ENCODE measurements at regions not wholly inside any gene's neighbourhood (a gene's known extent, or its start where the extent isn't known, plus 50 kb on each side); places are given as distances from the start of the nearest gene placed in this dataset.

- no peak for DNase-seq
- no peaks in the 10 kb centered on the region for H3K9me3 ChIP-seq (replicated peaks in 1 of 2; ENCODE audit: control insufficient read depth in 1 of 2, insufficient read depth in 1 of 2, low read length in 2 of 2)
- no peaks in the 10 kb centered on the region for H3K4me1 ChIP-seq (ENCODE audit: control insufficient read depth in 1 of 2, insufficient read depth in 2 of 2, low read length in 2 of 2)
- Mint-ChIP-seq H3K4me3 (no peak overlapping the region), H3K27ac (no peak overlapping the region), H3K36me3 (no peaks in the 10 kb centered on the region), H3K9me3 (peaks cover 0 to 4% (median 1%) of the 10 kb centered on the region in 7 donors), H3K27me3 (ENCODE audit: low read depth in 3 of 3) (peaks cover 0 to 3% (median 0%) of the 10 kb centered on the region in 3 donors), H3K4me1 (no peaks in the 10 kb centered on the region)
- H3K4me2 ChIP-seq (replicated peaks; ENCODE audit: extremely low read depth, low read length, poor library complexity, severe bottlenecking) = no peak overlapping the region
- no peak overlapping the region for H3K9ac ChIP-seq (ENCODE audit: insufficient read depth, low read length, poor library complexity, severe bottlenecking)
- H3K27ac ChIP-seq (ENCODE audit: low read depth in 1 of 2, low read length in 2 of 2) = no peak overlapping the region
- no CpG with 5 or more reads among the region's 6 CpGs for WGBS (ENCODE audit: insufficient coverage)
- no peaks in the 10 kb centered on the region for H3K27me3 ChIP-seq (ENCODE audit: control insufficient read depth in 2 of 2, insufficient read depth in 2 of 2, low read length in 2 of 2)
- H4K20me1 ChIP-seq (ENCODE audit: insufficient read depth, low read length) = no peaks in the 10 kb centered on the region
- no peak overlapping the region for H3K4me3 ChIP-seq (replicated peaks in 1 of 3; ENCODE audit: low read depth in 2 of 3, low read length in 3 of 3)
- intact Hi-C loops (cut with micrococcal nuclease) = no loop called here
- no peaks in the 10 kb centered on the region for H3K36me3 ChIP-seq (replicated peaks in 1 of 2; ENCODE audit: control insufficient read depth in 1 of 2, insufficient read depth in 2 of 2, low read length in 2 of 2)
- H3K79me2 ChIP-seq (ENCODE audit: insufficient read depth, low read length) = no peaks in the 10 kb centered on the region
- no peak overlapping the region for H2AFZ ChIP-seq (ENCODE audit: insufficient read depth, low read depth, low read length, poor library complexity, severe bottlenecking)
- TF ChIP-seq CTCF (IDR thresholded peaks at IDR 0.05) = no peak
These were observed 227.4 kb upstream of the CMC1 start for GRCh38 chr3:28013864-28014473.

- Histone ChIP-seq H3K79me2 (ENCODE audit: insufficient read depth, low read length) (no peaks in the 10 kb centered on the region), H3K4me2 (replicated peaks; ENCODE audit: extremely low read depth, low read length, poor library complexity, severe bottlenecking) (no peak overlapping the region), H3K36me3 (replicated peaks in 1 of 2; ENCODE audit: control insufficient read depth in 1 of 2, insufficient read depth in 2 of 2, low read length in 2 of 2) (no peaks in the 10 kb centered on the region), H3K9me3 (replicated peaks in 1 of 2; ENCODE audit: control insufficient read depth in 1 of 2, insufficient read depth in 1 of 2, low read length in 2 of 2) (peaks cover 0 to 2% of the 10 kb centered on the region in 2 donors), H3K27me3 (ENCODE audit: control insufficient read depth in 2 of 2, insufficient read depth in 2 of 2, low read length in 2 of 2) (no peaks in the 10 kb centered on the region), H3K27ac (ENCODE audit: low read depth in 1 of 2, low read length in 2 of 2) (no peak overlapping the region), H3K9ac (ENCODE audit: insufficient read depth, low read length, poor library complexity, severe bottlenecking) (no peak overlapping the region), H4K20me1 (ENCODE audit: insufficient read depth, low read length) (no peaks in the 10 kb centered on the region), H2AFZ (ENCODE audit: insufficient read depth, low read depth, low read length, poor library complexity, severe bottlenecking) (no peak overlapping the region), H3K4me3 (replicated peaks in 1 of 3; ENCODE audit: low read depth in 2 of 3, low read length in 3 of 3) (no peak overlapping the region), H3K4me1 (ENCODE audit: control insufficient read depth in 1 of 2, insufficient read depth in 2 of 2, low read length in 2 of 2) (no peaks in the 10 kb centered on the region)
- no peak overlapping the region for H3K4me3 Mint-ChIP-seq
- H3K4me1 Mint-ChIP-seq = no peaks in the 10 kb centered on the region
- H3K27me3 Mint-ChIP-seq (ENCODE audit: low read depth in 3 of 3) = peaks cover 0 to 4% (median 0%) of the 10 kb centered on the region in 3 donors
- H3K27ac Mint-ChIP-seq = no peak overlapping the region
- no peak for DNase-seq
- peaks cover 2 to 16% (median 11%) of the 10 kb centered on the region in 7 donors for H3K9me3 Mint-ChIP-seq
- intact Hi-C loops (cut with micrococcal nuclease) = no loop called here
- no peak for TF ChIP-seq CTCF (IDR thresholded peaks at IDR 0.05)
- 91% methylated on average over 7 of the region's 11 CpGs for WGBS (ENCODE audit: insufficient coverage)
- no peaks in the 10 kb centered on the region for H3K36me3 Mint-ChIP-seq
These were observed 222.3 kb upstream of the CMC1 start for GRCh38 chr3:28018925-28019718.
